ENCODE measurements at regions not wholly inside any gene's neighbourhood (a gene's known extent, or its start where the extent isn't known, plus 50 kb on each side); places are given as distances from the start of the nearest gene placed in this dataset.

DNA sequence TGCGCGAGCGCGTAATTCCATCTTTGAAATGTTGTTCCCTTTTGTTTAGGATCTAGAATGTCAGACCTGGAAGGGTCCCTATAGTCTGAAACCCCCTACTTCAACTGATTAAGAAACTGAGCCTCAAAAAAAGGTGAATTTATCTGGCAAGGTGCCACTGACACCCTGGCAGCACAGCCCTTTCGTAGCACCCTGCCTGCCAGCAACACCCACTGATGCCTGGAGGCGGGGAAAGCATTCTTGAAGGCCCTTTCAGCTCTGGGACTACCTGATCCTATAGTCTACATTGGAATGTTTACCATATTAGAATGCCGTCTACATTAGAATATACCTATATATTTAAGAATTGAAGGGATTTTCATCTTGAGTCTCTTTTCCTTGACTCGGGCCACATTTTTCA is 542.3 kb downstream of the BUD13 start:
- no peak for DNase-seq (ENCODE audit: low read depth)
- TF ChIP-seq, protein P1, sequence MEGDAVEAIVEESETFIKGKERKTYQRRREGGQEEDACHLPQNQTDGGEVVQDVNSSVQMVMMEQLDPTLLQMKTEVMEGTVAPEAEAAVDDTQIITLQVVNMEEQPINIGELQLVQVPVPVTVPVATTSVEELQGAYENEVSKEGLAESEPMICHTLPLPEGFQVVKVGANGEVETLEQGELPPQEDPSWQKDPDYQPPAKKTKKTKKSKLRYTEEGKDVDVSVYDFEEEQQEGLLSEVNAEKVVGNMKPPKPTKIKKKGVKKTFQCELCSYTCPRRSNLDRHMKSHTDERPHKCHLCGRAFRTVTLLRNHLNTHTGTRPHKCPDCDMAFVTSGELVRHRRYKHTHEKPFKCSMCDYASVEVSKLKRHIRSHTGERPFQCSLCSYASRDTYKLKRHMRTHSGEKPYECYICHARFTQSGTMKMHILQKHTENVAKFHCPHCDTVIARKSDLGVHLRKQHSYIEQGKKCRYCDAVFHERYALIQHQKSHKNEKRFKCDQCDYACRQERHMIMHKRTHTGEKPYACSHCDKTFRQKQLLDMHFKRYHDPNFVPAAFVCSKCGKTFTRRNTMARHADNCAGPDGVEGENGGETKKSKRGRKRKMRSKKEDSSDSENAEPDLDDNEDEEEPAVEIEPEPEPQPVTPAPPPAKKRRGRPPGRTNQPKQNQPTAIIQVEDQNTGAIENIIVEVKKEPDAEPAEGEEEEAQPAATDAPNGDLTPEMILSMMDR (IDR thresholded peaks at IDR 0.05; ENCODE audit: control insufficient read depth, insufficient read depth, low read depth, low read length, missing control alignments), result no peak
- H3K4me3 ChIP-seq (ENCODE audit: control insufficient read depth, low read depth, low read length), result no peak overlapping the region

DNA sequence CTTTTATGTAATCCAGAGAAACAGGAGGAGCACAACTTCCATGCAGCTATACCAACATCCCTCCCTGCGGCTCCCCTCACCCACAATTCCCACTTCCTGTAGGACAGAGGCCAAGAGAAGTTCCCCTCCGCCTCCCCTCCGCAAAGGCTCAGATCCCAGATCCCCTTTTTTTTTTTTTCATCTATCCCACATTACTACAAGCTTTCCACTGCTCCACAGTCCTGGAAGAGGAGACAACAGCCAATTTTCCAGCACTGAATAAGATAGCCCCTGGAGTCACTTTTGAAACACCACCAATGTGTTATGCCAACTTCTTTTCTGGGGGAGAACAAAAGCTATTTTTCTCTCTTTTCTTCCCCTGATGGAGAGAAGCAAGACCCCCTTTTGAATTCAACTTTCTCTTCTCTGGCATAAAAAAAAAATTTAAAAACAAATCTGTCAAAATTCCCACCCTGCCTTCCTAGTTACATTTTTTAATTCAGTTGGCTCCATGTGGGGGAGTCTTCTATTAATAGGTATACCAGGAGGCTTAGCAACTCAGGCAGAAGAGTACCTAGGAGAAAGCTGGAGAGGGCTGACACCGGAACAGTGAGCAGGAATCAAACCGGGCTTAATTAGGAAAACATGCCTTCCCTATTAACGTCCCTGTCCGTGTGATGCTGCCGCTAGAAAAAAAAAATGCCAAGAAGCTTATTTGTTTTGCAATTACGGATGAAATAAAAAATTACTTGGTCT is 543.4 kb downstream of the BUD13 start:
- no peak for DNase-seq (ENCODE audit: low read depth)
- H3K4me3 ChIP-seq (ENCODE audit: control insufficient read depth, low read depth, low read length), result no peak overlapping the region
- TF ChIP-seq, protein P1 (IDR thresholded peaks at IDR 0.05; ENCODE audit: control insufficient read depth, insufficient read depth, low read depth, low read length, missing control alignments), result no peak

DNA sequence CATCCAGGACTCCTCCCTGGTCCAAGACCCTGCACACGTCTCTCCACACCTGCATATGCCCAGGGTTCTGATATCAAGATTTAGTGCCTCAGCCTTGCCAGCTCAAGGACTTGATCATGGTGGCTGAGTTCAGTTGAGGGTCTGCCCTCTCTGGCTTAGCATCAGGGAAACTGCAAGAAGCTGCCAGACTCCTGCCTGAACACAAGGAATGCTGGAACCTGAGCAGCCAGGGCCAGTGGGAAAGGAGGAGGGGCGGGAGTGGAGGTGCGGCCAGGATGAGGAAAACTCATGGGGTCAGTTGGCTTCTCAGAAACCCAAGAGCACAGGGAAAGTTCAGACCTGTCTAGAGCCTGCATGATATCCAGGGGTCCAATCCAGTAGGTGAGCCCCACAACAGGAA is 546.1 kb downstream of the BUD13 start:
- TF ChIP-seq, protein P1 (IDR thresholded peaks at IDR 0.05; ENCODE audit: control insufficient read depth, insufficient read depth, low read depth, low read length, missing control alignments), result no peak
- DNase-seq (ENCODE audit: low read depth), result no peak
- no peak overlapping the region for H3K4me3 ChIP-seq (ENCODE audit: control insufficient read depth, low read depth, low read length)

DNA sequence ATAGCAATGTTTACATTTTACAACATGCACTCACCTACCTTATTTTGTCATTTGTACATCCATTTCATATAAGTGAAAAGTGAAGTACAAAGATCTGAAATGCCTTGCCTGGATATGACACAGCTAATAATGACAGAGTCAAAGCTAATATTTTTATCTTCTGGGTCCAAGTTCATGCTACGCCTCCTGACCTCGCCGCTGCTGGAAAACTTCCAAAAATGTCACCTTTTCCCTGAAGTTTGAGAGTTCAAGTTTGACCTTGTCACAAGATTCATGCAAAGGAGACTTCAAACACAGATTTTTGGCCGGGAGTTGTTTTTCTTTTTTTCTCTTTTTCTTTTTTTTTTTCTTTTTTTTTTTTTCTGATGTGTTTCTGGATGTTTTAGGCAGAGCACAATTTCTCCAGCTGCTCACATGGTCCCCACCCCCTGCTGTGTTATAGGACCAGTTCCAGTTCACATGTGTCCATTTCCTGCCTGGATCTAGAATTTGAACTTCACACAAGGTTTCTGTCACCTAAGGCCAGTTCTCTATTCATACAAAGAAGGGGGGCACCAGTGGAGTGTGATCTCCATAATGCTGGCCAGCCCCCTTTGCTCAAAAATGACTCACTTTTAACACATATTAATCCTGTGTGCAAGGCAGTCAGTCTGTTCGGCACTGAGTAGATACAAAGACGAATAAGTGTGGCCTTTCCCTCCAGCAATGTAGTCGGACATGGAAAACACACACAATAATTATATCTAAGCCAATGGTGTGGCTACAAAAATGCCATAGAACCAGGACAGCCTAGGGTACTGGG is 546.8 kb downstream of the BUD13 start:
- no peak overlapping the region for H3K4me3 ChIP-seq (ENCODE audit: control insufficient read depth, low read depth, low read length)
- TF ChIP-seq, protein P1 (IDR thresholded peaks at IDR 0.05; ENCODE audit: control insufficient read depth, insufficient read depth, low read depth, low read length, missing control alignments), result no peak
- no peak for DNase-seq (ENCODE audit: low read depth)

DNA sequence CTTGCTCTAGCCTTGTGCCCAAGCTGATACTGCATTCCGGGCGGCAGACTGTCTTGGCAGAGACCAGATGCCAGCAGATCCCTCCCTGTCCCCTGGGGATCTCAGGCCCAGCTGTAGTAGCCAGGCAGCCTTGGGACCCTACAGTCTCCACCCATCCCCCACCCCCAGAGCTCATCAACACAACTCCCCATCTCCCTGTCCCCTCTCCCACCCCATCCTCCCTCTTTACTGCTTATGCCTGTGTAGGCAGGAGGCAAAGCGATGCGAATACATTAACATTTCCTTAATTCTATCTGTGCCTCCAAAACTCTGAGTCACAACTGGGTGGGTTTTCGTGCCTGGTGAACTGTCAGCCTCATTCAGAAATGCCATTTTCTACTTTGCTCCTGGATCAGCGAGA is 547.6 kb downstream of the BUD13 start:
- no peak for DNase-seq (ENCODE audit: low read depth)
- no peak overlapping the region for H3K4me3 ChIP-seq (ENCODE audit: control insufficient read depth, low read depth, low read length)
- TF ChIP-seq, protein P1 (IDR thresholded peaks at IDR 0.05; ENCODE audit: control insufficient read depth, insufficient read depth, low read depth, low read length, missing control alignments), result no peak

DNA sequence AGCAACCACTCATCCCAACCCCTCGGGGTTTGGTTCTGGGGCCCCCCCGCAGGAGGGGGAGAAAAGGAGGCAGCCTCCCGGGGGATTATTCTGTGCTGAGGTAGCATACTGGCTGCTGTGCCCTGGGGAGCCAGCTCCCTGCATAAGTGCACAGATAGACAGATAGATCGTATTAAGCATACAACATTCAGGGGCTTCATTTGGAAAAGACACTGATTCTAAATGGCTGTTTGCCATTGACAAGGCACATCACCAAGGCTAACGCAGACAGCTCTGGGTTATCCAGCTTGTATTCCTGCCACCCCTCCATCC is 547.9 kb downstream of the BUD13 start:
- TF ChIP-seq, protein P1 (IDR thresholded peaks at IDR 0.05; ENCODE audit: control insufficient read depth, insufficient read depth, low read depth, low read length, missing control alignments), result no peak
- no peak for DNase-seq (ENCODE audit: low read depth)
- no peak overlapping the region for H3K4me3 ChIP-seq (ENCODE audit: control insufficient read depth, low read depth, low read length)

All from AG09309 (cell line).